ENCODE measurements at regions not wholly inside any gene's neighbourhood (a gene's known extent, or its start where the extent isn't known, plus 50 kb on each side); places are given as distances from the start of the nearest gene placed in this dataset.

- no peak for DNase-seq (ENCODE audit: low read depth)
These were observed 150.4 kb upstream of the GAREM1 start for GRCh38 chr18:32621034-32621433.

GRCh38 chr18:32618546-32618945 is 147.9 kb upstream of the GAREM1 start:
- no peak for DNase-seq (ENCODE audit: low read depth)

GRCh38 chr18:32613821-32614220 is 143.1 kb upstream of the GAREM1 start:
- no peak for DNase-seq (ENCODE audit: low read depth)

- DNase-seq (ENCODE audit: low read depth) = no peak
These were observed 142.0 kb upstream of the GAREM1 start for GRCh38 chr18:32612651-32613050.

- no peak for DNase-seq (ENCODE audit: low read depth)
These were observed 139.5 kb upstream of the GAREM1 start for GRCh38 chr18:32610176-32610575.

GRCh38 chr18:32607816-32608215 is 137.1 kb upstream of the GAREM1 start:
- no peak for DNase-seq (ENCODE audit: low read depth)

- no peak for DNase-seq (ENCODE audit: low read depth)
These were observed 127.5 kb upstream of the GAREM1 start for GRCh38 chr18:32598144-32598543.

- no peak for DNase-seq (ENCODE audit: low read depth)
These were observed 125.8 kb upstream of the GAREM1 start for GRCh38 chr18:32596501-32596900.

- no peak for DNase-seq (ENCODE audit: low read depth)
These were observed 125.2 kb upstream of the GAREM1 start for GRCh38 chr18:32595832-32596231.

GRCh38 chr18:32588191-32588590 is 117.5 kb upstream of the GAREM1 start:
- DNase-seq (ENCODE audit: low read depth) = no peak

- DNase-seq (ENCODE audit: low read depth) = no peak
These were observed 112.7 kb upstream of the GAREM1 start for GRCh38 chr18:32583431-32583830.

- DNase-seq (ENCODE audit: low read depth) = no peak
These were observed 111.8 kb upstream of the GAREM1 start for GRCh38 chr18:32582455-32582854.

- no peak for DNase-seq (ENCODE audit: low read depth)
These were observed 106.9 kb upstream of the GAREM1 start for GRCh38 chr18:32577561-32577960.

- peak; percentile 55 for DNase-seq (ENCODE audit: low read depth)
These were observed 105.7 kb upstream of the GAREM1 start for GRCh38 chr18:32576296-32576916.

GRCh38 chr18:32566960-32567359 is 96.3 kb upstream of the GAREM1 start:
- DNase-seq (ENCODE audit: low read depth) = no peak

GRCh38 chr18:32553640-32554365 is 83.1 kb upstream of the GAREM1 start:
- no peak for DNase-seq (ENCODE audit: low read depth)

- no peak for DNase-seq (ENCODE audit: low read depth)
These were observed 82.5 kb upstream of the GAREM1 start for GRCh38 chr18:32553174-32553573.

- peak; percentile 74 for DNase-seq (ENCODE audit: low read depth)
These were observed 81.8 kb upstream of the GAREM1 start for GRCh38 chr18:32552421-32553030.

- DNase-seq (ENCODE audit: low read depth) = no peak
These were observed 80.3 kb upstream of the GAREM1 start for GRCh38 chr18:32550963-32551362.

- DNase-seq (ENCODE audit: low read depth) = peak; percentile 50
These were observed 78.8 kb upstream of the GAREM1 start for GRCh38 chr18:32549248-32550110.

GRCh38 chr18:32548688-32549087 is 78.0 kb upstream of the GAREM1 start:
- DNase-seq (ENCODE audit: low read depth) = peak; percentile 63

GRCh38 chr18:32545631-32546030 is 74.9 kb upstream of the GAREM1 start:
- no peak for DNase-seq (ENCODE audit: low read depth)
